NOMO-1 (cell line): ENCODE measurements at regions not wholly inside any gene's neighbourhood (a gene's known extent, or its start where the extent isn't known, plus 50 kb on each side); places are given as distances from the start of the nearest gene placed in this dataset.

Source experiments
- DNase-seq, 2 experiments: peaks; one replicate each; lab custom pipeline; 2025; ENCODE audit not compliant: unreplicated experiment in 2 of 2; lab: John Stamatoyannopoulos, UW

GRCh38 chr18:23077493-23078256, 57.6 kb upstream of the CABLES1 start:
- DNase-seq = peak in 1 of 2 experiments; percentile 45

- no peak for DNase-seq
Observed at GRCh38 chr18:23085066-23085465, 50.2 kb upstream of the CABLES1 start.
